Neuron (in vitro differentiated cells): ENCODE measurements at regions not wholly inside any gene's neighbourhood (a gene's known extent, or its start where the extent isn't known, plus 50 kb on each side); places are given as distances from the start of the nearest gene placed in this dataset.

Experiments
- H2AFZ ChIP-seq: one replicate; pipeline ENCODE4 v1.6.1; 2013; ENCODE audit warnings: low read depth, mild to moderate bottlenecking, inconsistent platforms, low read length, moderate library complexity
- H3K27me3 ChIP-seq: one replicate; pipeline ENCODE4 v1.6.1; 2013; ENCODE audit warnings: low read length; ENCODE audit not compliant: insufficient read depth
- H3K36me3 ChIP-seq: one replicate; pipeline ENCODE4 v1.6.1; 2013; ENCODE audit warnings: low read length; ENCODE audit not compliant: insufficient read depth
- H3K4me1 ChIP-seq: one replicate; pipeline ENCODE4 v1.6.1; 2013; ENCODE audit warnings: low read length; ENCODE audit not compliant: insufficient read depth
- H3K4me3 ChIP-seq: 2 replicates; pipeline ENCODE4 v1.5.1; 2013; ENCODE audit warnings: mild to moderate bottlenecking, low read length, moderate library complexity
- H3K9me3 ChIP-seq: one replicate; pipeline ENCODE4 v1.6.1; 2013; ENCODE audit warnings: low read length

DNA sequence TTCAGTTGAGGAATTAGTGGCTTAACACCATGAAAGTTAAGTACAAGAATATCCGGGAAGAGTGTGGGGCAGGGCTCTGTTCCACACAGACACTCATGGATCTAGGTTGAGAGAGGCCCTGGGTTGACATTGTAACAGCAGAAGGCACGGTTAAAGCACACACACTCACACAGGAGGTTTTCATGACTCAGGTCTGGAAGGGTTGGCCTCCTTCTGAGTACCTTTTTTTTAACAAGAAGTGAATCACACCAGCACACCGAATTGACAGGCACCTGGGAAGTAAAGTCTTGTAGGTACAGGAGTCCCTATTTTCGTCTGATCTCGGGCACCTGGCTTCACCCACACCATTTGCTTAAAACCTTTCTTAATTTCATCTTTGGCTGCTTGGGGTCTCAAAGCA, 509.4 kb upstream of the ADARB2 start:
- Histone ChIP-seq H3K4me3 (no peak overlapping the region), H3K4me1 (no peaks in the 10 kb centered on the region), H3K9me3 (no peaks in the 10 kb centered on the region), H3K27me3 (no peaks in the 10 kb centered on the region), H2AFZ (no peak overlapping the region), H3K36me3 (no peaks in the 10 kb centered on the region)

DNA sequence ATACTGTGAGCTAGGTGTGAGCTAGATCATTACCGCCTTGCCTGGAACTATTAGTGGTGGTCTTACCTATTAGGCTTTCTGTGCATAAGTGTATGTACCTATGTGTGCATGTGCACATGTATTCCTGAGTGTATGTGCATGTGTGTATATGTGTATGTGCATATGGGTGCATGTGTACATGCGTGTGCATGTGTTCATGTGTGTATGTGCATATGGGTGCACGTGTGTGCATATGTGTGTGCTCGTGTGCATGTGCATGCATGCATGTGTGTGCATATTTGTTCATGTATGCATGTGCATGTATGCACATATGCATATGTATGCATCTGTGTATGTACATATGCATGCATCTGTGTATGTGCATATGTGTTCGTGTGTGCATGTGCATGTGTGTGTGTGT, 508.3 kb upstream of the ADARB2 start:
- Histone ChIP-seq H3K4me1 (no peaks in the 10 kb centered on the region), H3K9me3 (no peaks in the 10 kb centered on the region), H2AFZ (no peak overlapping the region), H3K4me3 (no peak overlapping the region), H3K27me3 (no peaks in the 10 kb centered on the region), H3K36me3 (no peaks in the 10 kb centered on the region)

DNA sequence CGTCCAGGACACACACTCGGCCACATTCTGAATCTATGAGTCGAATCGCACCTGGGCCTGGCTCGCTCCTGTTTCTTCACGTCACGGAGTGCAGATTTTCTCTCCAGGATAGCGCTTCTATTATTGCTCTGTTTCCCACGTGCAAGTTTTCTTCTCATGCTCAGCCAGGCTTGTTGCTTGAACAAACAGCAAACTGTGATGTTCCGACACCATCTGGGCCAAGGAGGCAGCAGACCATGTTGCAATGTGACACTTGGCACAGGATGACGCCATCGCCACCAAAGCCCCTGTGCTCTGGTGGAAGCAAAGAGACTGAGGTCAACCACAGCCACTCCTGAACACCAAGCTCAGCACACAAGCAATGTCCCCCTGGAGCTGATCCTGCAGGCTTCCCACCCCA, 507.1 kb upstream of the ADARB2 start:
- H3K27me3 ChIP-seq: no peaks in the 10 kb centered on the region
- H3K4me1 ChIP-seq: no peaks in the 10 kb centered on the region
- no peaks in the 10 kb centered on the region for H3K36me3 ChIP-seq
- H3K4me3 ChIP-seq: no peak overlapping the region
- no peak overlapping the region for H2AFZ ChIP-seq
- no peaks in the 10 kb centered on the region for H3K9me3 ChIP-seq

DNA sequence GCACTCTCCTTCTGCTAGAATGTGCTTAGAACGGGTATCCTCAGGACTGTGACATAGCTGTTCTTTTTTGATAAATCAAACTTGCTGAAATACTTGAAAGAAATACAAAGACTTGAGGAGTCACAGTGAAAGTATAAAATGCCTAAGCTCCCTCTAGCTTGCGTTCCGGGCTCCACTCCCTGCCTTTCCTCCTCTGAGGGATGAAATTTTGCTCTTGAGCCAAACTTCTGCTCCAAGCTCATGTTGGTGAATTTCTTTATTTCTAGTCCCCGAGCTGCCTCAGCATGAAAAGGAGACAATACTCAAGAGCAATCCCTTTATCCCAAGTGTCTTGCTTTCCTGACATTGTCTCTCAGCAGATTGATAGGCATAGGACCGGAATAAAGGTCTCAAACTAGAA, 499.6 kb upstream of the ADARB2 start:
- H3K27me3 ChIP-seq: no peaks in the 10 kb centered on the region
- H2AFZ ChIP-seq: no peak overlapping the region
- H3K4me1 ChIP-seq: no peaks in the 10 kb centered on the region
- H3K36me3 ChIP-seq: no peaks in the 10 kb centered on the region
- no peaks in the 10 kb centered on the region for H3K9me3 ChIP-seq
- H3K4me3 ChIP-seq: no peak overlapping the region

- no peaks in the 10 kb centered on the region for H3K27me3 ChIP-seq
- H3K4me3 ChIP-seq: no peak overlapping the region
- H2AFZ ChIP-seq: no peak overlapping the region
- no peaks in the 10 kb centered on the region for H3K9me3 ChIP-seq
- no peaks in the 10 kb centered on the region for H3K4me1 ChIP-seq
- no peaks in the 10 kb centered on the region for H3K36me3 ChIP-seq
These were observed 495.2 kb upstream of the ADARB2 start for GRCh38 chr10:2232479-2232878.

- Histone ChIP-seq H3K4me1 (no peaks in the 10 kb centered on the region), H3K9me3 (no peaks in the 10 kb centered on the region), H3K4me3 (no peak overlapping the region), H3K27me3 (no peaks in the 10 kb centered on the region), H3K36me3 (no peaks in the 10 kb centered on the region), H2AFZ (no peak overlapping the region)
These were observed 493.2 kb upstream of the ADARB2 start for GRCh38 chr10:2230478-2230877.

GRCh38 chr10:2228320-2228901, 491.1 kb upstream of the ADARB2 start:
- no peaks in the 10 kb centered on the region for H3K9me3 ChIP-seq
- no peak overlapping the region for H3K4me3 ChIP-seq
- no peak overlapping the region for H2AFZ ChIP-seq
- H3K4me1 ChIP-seq: no peaks in the 10 kb centered on the region
- H3K27me3 ChIP-seq: no peaks in the 10 kb centered on the region
- no peaks in the 10 kb centered on the region for H3K36me3 ChIP-seq

- Histone ChIP-seq H3K4me3 (no peak overlapping the region), H3K27me3 (no peaks in the 10 kb centered on the region), H3K36me3 (no peaks in the 10 kb centered on the region), H3K4me1 (no peaks in the 10 kb centered on the region), H3K9me3 (no peaks in the 10 kb centered on the region), H2AFZ (no peak overlapping the region)
These were observed 488.3 kb upstream of the ADARB2 start for GRCh38 chr10:2225609-2226008.

GRCh38 chr10:2223548-2224320, 486.4 kb upstream of the ADARB2 start:
- H3K27me3 ChIP-seq: no peaks in the 10 kb centered on the region
- H3K36me3 ChIP-seq: no peaks in the 10 kb centered on the region
- H3K4me1 ChIP-seq: no peaks in the 10 kb centered on the region
- H2AFZ ChIP-seq: no peak overlapping the region
- no peak overlapping the region for H3K4me3 ChIP-seq
- no peaks in the 10 kb centered on the region for H3K9me3 ChIP-seq

DNA sequence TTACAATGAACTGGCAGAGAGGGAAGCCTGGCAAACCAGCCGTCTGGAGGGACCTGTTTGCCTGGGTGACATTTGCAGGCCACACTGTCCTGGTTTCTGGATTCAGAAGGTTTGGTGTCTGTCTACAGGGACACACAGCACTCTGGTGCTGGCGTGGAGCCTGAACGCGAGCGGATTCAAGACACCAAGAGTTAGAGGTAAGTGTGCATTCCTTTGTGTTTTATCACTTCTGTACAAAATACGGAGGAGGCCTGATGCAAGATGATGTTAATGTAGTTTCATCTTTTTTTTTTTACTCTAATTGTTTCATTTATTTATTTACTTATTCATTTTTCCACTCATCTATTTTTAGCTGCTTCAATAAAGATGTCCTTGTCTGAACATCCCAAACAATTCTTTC, 485.3 kb upstream of the ADARB2 start:
- no peak overlapping the region for H2AFZ ChIP-seq
- H3K4me3 ChIP-seq: no peak overlapping the region
- no peaks in the 10 kb centered on the region for H3K36me3 ChIP-seq
- H3K27me3 ChIP-seq: no peaks in the 10 kb centered on the region
- no peaks in the 10 kb centered on the region for H3K4me1 ChIP-seq
- no peaks in the 10 kb centered on the region for H3K9me3 ChIP-seq

- Histone ChIP-seq H3K4me3 (no peak overlapping the region), H3K27me3 (no peaks in the 10 kb centered on the region), H3K36me3 (no peaks in the 10 kb centered on the region), H3K4me1 (no peaks in the 10 kb centered on the region), H2AFZ (no peak overlapping the region), H3K9me3 (no peaks in the 10 kb centered on the region)
These were observed 477.5 kb upstream of the ADARB2 start for GRCh38 chr10:2214805-2215204.

- no peaks in the 10 kb centered on the region for H3K9me3 ChIP-seq
- no peaks in the 10 kb centered on the region for H3K36me3 ChIP-seq
- no peak overlapping the region for H3K4me3 ChIP-seq
- H2AFZ ChIP-seq: no peak overlapping the region
- H3K4me1 ChIP-seq: no peaks in the 10 kb centered on the region
- no peaks in the 10 kb centered on the region for H3K27me3 ChIP-seq
These were observed 476.8 kb upstream of the ADARB2 start for GRCh38 chr10:2214092-2214491.

- no peaks in the 10 kb centered on the region for H3K27me3 ChIP-seq
- no peaks in the 10 kb centered on the region for H3K36me3 ChIP-seq
- H2AFZ ChIP-seq: no peak overlapping the region
- H3K9me3 ChIP-seq: no peaks in the 10 kb centered on the region
- no peak overlapping the region for H3K4me3 ChIP-seq
- no peaks in the 10 kb centered on the region for H3K4me1 ChIP-seq
These were observed 475.0 kb upstream of the ADARB2 start for GRCh38 chr10:2212244-2212834.
